Neural cell (in vitro differentiated cells): ENCODE measurements at regions not wholly inside any gene's neighbourhood (a gene's known extent, or its start where the extent isn't known, plus 50 kb on each side); places are given as distances from the start of the nearest gene placed in this dataset.

Source experiments
- H2AFZ ChIP-seq: fragments of 200-600, 300-800 bp; sonication (generic), shearing (Covaris generic); 2 replicates; pipeline ENCODE4 v1.6.0; 2014; ENCODE audit warnings: low read depth, mild to moderate bottlenecking, antibody characterized with exemption, low read length, moderate library complexity
- H3F3A ChIP-seq: fragments of 200-600 bp; shearing (Covaris generic); 2 replicates; pipeline ENCODE4 v1.6.1; 2016; ENCODE audit warnings: mild to moderate bottlenecking, moderate library complexity, mixed read lengths, antibody characterized with exemption, low read length; ENCODE audit not compliant: insufficient read depth, poor library complexity, severe bottlenecking
- H3K27ac ChIP-seq: fragments of 200-600, 300-800 bp; sonication (generic), shearing (Covaris generic); 2 replicates; pipeline ENCODE4 v1.5.1; 2014; ENCODE audit warnings: mild to moderate bottlenecking, low read length, moderate library complexity
- H3K27me3 ChIP-seq: fragments of 300-800, 200-600 bp; sonication (generic), shearing (Covaris generic); 2 replicates; pipeline ENCODE4 v1.6.0; 2014; ENCODE audit warnings: mild to moderate bottlenecking, low read depth, low read length, moderate library complexity; ENCODE audit not compliant: insufficient read depth
- H3K36me3 ChIP-seq: fragments of 300-800, 200-600 bp; sonication (generic), shearing (Covaris generic); 2 replicates; pipeline ENCODE4 v1.5.1; 2014; ENCODE audit warnings: mild to moderate bottlenecking, antibody characterized with exemption, low read length, moderate library complexity; ENCODE audit not compliant: insufficient read depth
- H3K4me2 ChIP-seq: fragments of 300-800, 200-600 bp; sonication (generic), shearing (Covaris generic); 2 replicates; pipeline ENCODE4 v1.6.0; 2014; ENCODE audit warnings: mild to moderate bottlenecking, low read length
- H3K4me3 ChIP-seq: fragments of 300-800, 200-600 bp; sonication (generic), shearing (Covaris generic); 2 replicates; pipeline ENCODE4 v1.5.1; 2014; ENCODE audit warnings: mild to moderate bottlenecking, low read length, moderate library complexity
- H3K79me2 ChIP-seq: fragments of 200-600 bp; shearing (Covaris generic); replicated peaks from 2 replicates; pipeline ENCODE4 v1.6.0; 2014; ENCODE audit warnings: mild to moderate bottlenecking, low read length, moderate library complexity; ENCODE audit not compliant: insufficient read depth
- H3K9ac ChIP-seq: fragments of 300-800, 200-600 bp; sonication (generic), shearing (Covaris generic); 2 replicates; pipeline ENCODE4 v1.6.1; 2016; ENCODE audit warnings: mild to moderate bottlenecking, low read length, mixed read lengths
- H3K9me2 ChIP-seq: fragments of 200-600 bp; shearing (Covaris generic); 2 replicates; pipeline ENCODE4 v1.6.1; 2016; ENCODE audit warnings: mild to moderate bottlenecking, low read length, mixed read lengths; ENCODE audit not compliant: insufficient read depth
- H3K9me3 ChIP-seq: fragments of 200-600, 300-800 bp; sonication (generic), shearing (Covaris generic); 2 replicates; pipeline ENCODE4 v1.6.1; 2016; ENCODE audit warnings: mild to moderate bottlenecking, mixed run types, low read length, moderate library complexity, mixed read lengths
- H4K20me1 ChIP-seq: fragments of 200-600 bp; shearing (Covaris generic); 2 replicates; pipeline ENCODE4 v1.6.1; 2016; ENCODE audit warnings: mild to moderate bottlenecking, mixed run types; ENCODE audit not compliant: insufficient read depth
- CTCF ChIP-seq: fragments of 450-650 bp; IDR thresholded peaks from 2 replicates; pipeline ENCODE4 v1.5.1; 2014; ENCODE audit warnings: antibody characterized with exemption, mild to moderate bottlenecking, moderate library complexity; ENCODE audit not compliant: poor library complexity, severe bottlenecking
- EP300 ChIP-seq: fragments of 450-650 bp; conservative IDR thresholded peaks from 2 replicates; pipeline ENCODE4 v1.6.1; 2014; ENCODE audit warnings: antibody characterized with exemption, mild to moderate bottlenecking, moderate library complexity; ENCODE audit not compliant: poor library complexity, severe bottlenecking
- EZH2 ChIP-seq: fragments of 200-600, 300-800 bp; shearing (Covaris generic), sonication (generic); IDR thresholded peaks from 2 replicates; pipeline ENCODE4 v1.6.1; 2014; ENCODE audit warnings: antibody characterized with exemption, low read length, borderline replicate concordance, mild to moderate bottlenecking; ENCODE audit not compliant: insufficient read depth, poor library complexity, severe bottlenecking
- MXI1 ChIP-seq: fragments of 450-650 bp; conservative IDR thresholded peaks from 2 replicates; pipeline ENCODE4 v1.6.1; 2014; ENCODE audit warnings: antibody characterized with exemption, mild to moderate bottlenecking; ENCODE audit not compliant: poor library complexity, severe bottlenecking
- POLR2AphosphoS5 ChIP-seq: IDR thresholded peaks from 2 replicates; pipeline ENCODE4 v1.6.1; 2012
- RAD21 ChIP-seq: fragments of 450-650 bp; conservative IDR thresholded peaks from 2 replicates; pipeline ENCODE4 v1.6.1; 2014; ENCODE audit warnings: antibody characterized with exemption, mild to moderate bottlenecking, moderate library complexity
- REST ChIP-seq: IDR thresholded peaks from 2 replicates; pipeline ENCODE4 v1.6.1; 2012; ENCODE audit warnings: borderline replicate concordance
- SMC3 ChIP-seq: fragments of 450-650 bp; conservative IDR thresholded peaks from 2 replicates; pipeline ENCODE4 v1.6.1; 2014; ENCODE audit warnings: antibody characterized with exemption, mild to moderate bottlenecking, moderate library complexity; ENCODE audit not compliant: poor library complexity
- TAF1 ChIP-seq: IDR thresholded peaks from 2 replicates; pipeline ENCODE4 v1.6.1; 2012; ENCODE audit warnings: low read depth

DNA sequence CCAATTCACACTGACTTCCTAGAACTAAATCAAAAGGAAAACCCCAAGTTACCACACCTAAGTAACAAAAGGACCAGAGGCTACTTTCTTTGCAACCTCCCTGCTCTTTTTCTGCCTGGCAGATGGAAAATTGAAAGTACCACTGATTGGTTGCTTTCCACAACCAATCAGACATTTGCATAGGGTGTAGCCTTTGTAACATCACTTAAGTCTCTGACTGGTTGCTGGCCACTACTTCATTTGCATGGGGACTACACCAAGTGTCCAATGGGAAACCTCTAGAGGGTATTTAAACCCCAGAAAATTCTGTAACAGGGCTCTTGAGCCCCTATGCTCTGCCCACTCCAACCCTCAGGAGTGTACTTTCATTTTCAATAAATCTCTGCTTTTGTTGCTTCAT, 365.0 kb downstream of the LTN1 start:
- Histone ChIP-seq H3K9me2 (no peaks in the 10 kb centered on the region), H3K4me3 (no peak overlapping the region), H3K27me3 (no peaks in the 10 kb centered on the region), H3K9me3 (no peaks in the 10 kb centered on the region), H3K27ac (no peak overlapping the region), H3K36me3 (no peaks in the 10 kb centered on the region), H3K9ac (no peak overlapping the region), H3K79me2 (no peaks in the 10 kb centered on the region), H2AFZ (no peak overlapping the region), H4K20me1 (no peaks in the 10 kb centered on the region), H3K4me2 (no peak overlapping the region), H3F3A (no peaks in the 10 kb centered on the region)
- TF ChIP-seq SMC3 (no peak), RAD21 (no peak), MXI1 (no peak), TAF1 (no peak), CTCF (no peak), EZH2 (no peak), POLR2AphosphoS5 (no peak), EP300 (no peak), REST (no peak)

DNA sequence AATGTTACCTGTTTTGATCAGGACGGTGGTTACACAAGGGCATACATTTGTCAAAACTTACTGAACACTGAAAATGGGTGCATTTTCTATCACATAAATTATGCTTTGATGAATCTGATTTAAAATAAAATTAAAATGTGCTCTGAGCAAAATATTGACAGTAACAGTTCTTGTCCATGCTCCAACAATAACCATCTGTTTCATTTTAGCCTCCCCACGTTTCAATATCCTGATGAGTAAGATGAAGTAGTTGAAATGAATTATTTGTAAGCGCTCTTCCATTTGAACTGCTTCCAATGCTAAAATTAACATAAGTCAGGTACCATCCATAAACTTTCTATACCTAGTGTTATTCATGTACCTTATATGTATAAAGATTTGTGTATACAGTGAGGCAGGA, 365.4 kb downstream of the LTN1 start:
- Histone ChIP-seq H3K4me2 (no peak overlapping the region), H3K79me2 (no peaks in the 10 kb centered on the region), H3K4me3 (no peak overlapping the region), H3F3A (no peaks in the 10 kb centered on the region), H3K9me3 (no peaks in the 10 kb centered on the region), H3K9ac (no peak overlapping the region), H3K27me3 (no peaks in the 10 kb centered on the region), H2AFZ (no peak overlapping the region), H3K9me2 (no peaks in the 10 kb centered on the region), H4K20me1 (no peaks in the 10 kb centered on the region), H3K36me3 (no peaks in the 10 kb centered on the region), H3K27ac (no peak overlapping the region)
- TF ChIP-seq MXI1 (no peak), REST (no peak), EP300 (no peak), TAF1 (no peak), EZH2 (no peak), SMC3 (no peak), RAD21 (no peak)
